Effector CD8-positive, alpha-beta T cell (primary cell): ENCODE measurements at regions not wholly inside any gene's neighbourhood (a gene's known extent, or its start where the extent isn't known, plus 50 kb on each side); places are given as distances from the start of the nearest gene placed in this dataset.
"Not testable (repeated sequence)": the region's sequence is repeated elsewhere in the genome, so short reads cannot be mapped to it uniquely, and the experiment has no call there.

Experiments used
- DNase-seq: peaks from one replicate; lab custom pipeline; 2025; lab: John Stamatoyannopoulos, UW

GRCh38 chr6:776528-776931 lies 83.6 kb upstream of the EXOC2 start:
- no peak for DNase-seq

- DNase-seq: no peak
Observed at GRCh38 chr6:775863-776262, 82.9 kb upstream of the EXOC2 start.

- not testable (repeated sequence) for DNase-seq
Observed at GRCh38 chr6:771683-772082, 78.7 kb upstream of the EXOC2 start.

DNA sequence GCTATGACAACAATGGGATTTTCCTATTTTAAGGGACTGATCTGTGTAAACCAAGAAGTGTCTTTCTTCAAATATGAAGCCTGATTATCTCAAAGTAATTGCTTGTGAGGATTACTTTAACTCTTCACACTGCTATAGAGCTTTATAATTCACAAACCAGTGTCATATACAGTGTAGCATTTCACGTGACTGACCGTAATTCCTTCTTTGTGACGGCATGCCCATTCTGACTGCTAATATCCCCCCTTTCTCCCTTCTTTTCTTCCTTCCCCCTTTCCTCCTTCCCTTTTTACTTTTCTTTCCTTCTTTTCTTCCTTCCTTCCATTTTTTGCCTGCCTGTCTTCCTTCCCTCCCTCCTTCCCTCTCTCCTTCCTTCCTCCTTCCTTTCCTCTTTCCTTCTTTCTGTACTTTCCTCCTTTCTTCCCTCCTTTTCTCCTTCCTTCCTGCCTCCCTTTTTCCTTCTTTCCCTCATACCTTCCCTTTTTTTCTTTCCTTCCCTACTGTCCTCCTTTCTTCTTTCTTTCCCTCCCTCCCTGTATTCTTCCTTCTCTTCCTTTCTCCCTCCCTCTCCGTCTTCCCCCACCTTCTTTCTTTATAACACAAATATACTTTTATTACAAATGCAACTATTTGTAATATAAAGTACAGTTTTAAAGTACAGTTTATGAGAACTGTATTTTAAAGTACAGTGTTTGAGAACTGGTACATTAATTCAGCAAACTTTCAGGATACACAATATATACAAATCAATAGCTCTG lies 75.0 kb upstream of the EXOC2 start:
- no peak for DNase-seq

GRCh38 chr6:766625-767024 lies 73.7 kb upstream of the EXOC2 start:
- DNase-seq: no peak

DNA sequence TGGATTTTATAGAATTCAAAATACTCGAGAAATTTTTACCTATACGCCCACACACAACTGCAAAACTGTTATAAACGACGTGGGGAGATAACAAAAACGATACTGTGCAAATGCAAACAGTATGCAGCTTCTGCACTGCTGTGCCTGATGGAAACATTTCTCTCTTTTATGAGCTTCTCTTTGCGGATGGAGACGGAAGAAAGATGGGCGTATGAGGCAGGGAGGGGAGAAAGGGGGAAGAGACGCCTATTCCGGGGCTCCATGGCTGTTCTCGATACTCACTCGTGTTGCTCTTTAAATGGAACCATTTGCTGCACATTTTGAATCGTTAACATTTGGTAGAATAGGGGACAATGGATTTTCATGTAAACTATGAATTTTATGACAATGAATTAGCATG lies 69.1 kb upstream of the EXOC2 start:
- no peak for DNase-seq

GRCh38 chr6:760982-761955 lies 68.3 kb upstream of the EXOC2 start:
- no peak for DNase-seq

GRCh38 chr6:759729-760128 lies 66.8 kb upstream of the EXOC2 start:
- no peak for DNase-seq

- DNase-seq: no peak
Observed at GRCh38 chr6:756224-756623, 63.3 kb upstream of the EXOC2 start.

DNA sequence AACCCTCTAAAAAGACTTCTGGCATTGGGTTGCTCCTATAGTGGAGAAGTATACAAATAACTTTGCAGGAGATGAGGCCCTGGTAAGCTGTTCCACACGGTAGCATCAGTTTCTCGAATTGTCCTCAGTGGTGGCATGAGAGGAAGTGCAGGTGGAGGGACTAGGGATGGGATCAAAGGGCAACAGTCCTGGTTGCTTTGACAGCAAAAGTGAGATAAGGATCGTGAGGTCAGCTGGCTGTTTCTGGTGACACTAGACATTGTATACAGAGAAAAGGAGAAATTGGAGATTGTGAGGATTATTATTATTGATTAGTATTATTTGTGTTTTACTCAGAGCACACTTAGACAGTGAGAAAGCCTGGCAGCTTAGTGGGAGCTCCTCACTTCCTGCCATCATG lies 61.3 kb upstream of the EXOC2 start:
- no peak for DNase-seq

- DNase-seq: no peak
Observed at GRCh38 chr6:753486-753885, 60.5 kb upstream of the EXOC2 start.

GRCh38 chr6:752438-752837 lies 59.5 kb upstream of the EXOC2 start:
- no peak for DNase-seq

GRCh38 chr6:751765-752164 lies 58.8 kb upstream of the EXOC2 start:
- DNase-seq: no peak

DNA sequence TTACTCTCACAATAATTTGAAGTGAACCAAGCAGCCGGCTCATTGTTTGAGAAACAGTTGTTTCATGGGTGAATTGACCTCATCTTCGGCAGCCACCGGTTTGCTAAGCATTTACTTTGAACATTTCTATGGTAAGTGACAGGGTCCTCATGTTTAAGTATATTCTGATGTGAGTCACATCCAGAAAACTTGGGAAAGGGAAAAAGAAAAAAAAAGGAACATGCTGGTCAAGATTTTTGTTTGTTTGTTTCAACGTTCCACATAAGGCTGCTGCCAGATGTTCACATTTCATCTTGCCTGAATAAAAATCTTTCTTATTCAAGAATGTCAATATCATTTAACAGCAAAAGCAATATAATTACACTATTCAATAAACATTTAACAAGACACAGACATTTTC lies 55.0 kb upstream of the EXOC2 start:
- no peak for DNase-seq

DNA sequence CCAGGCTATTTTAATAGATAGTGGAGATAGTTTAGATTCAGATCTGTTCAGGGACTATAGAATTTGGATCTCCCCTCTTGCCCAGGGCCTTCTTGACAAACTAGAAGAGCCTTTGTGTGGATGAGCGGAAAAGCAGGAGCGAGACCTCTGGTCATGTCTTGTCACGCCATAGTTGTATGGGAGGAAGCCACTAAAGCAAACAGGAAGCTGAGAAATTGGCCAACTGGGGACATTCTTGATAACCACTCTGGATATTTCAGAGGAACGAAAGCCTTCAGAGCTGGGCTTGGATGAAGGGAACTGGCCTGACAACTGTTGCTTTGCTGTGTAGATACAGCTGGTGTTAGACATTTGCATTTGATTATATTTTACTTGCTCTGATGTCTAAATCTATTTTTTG lies 54.1 kb upstream of the EXOC2 start:
- no peak for DNase-seq

DNA sequence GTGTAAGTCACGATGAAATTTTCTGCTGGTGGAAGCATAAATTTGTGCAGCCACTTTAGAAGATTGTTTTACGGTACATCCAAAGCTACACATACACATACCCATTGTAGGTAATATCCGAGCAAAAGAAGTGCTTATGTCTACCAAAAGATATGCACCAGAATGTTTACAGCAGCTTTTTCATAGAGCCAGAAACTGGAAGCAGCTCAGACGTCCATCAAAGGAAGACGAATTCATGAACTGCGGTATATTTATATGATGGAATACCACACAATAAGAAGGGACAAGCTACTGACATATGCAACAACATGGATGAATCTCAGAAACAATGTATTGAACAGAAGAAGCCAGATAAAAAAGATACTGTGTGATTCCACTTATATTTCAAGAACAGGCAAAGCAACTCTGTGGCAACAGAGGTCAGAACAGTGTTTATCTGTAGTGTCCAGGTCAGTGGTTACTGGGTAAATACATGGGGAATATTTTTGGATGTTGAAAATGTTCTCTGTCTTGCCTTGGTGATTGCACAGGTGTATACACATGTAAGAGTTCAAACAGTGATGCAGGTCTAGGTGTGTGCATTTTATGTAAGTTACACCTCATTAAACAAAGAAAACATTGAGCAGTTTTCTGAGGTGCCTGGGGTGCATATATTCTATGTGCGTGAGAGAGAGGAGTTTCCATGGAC lies 51.9 kb upstream of the EXOC2 start:
- DNase-seq: no peak

GRCh38 chr6:743320-744096 lies 50.6 kb upstream of the EXOC2 start:
- no peak for DNase-seq
